ENCODE measurements at regions not wholly inside any gene's neighbourhood (a gene's known extent, or its start where the extent isn't known, plus 50 kb on each side); places are given as distances from the start of the nearest gene placed in this dataset.

GRCh38 chr17:74001145-74001544, 202.3 kb upstream of the RPL38 start:
- TF ChIP-seq, protein P1, sequence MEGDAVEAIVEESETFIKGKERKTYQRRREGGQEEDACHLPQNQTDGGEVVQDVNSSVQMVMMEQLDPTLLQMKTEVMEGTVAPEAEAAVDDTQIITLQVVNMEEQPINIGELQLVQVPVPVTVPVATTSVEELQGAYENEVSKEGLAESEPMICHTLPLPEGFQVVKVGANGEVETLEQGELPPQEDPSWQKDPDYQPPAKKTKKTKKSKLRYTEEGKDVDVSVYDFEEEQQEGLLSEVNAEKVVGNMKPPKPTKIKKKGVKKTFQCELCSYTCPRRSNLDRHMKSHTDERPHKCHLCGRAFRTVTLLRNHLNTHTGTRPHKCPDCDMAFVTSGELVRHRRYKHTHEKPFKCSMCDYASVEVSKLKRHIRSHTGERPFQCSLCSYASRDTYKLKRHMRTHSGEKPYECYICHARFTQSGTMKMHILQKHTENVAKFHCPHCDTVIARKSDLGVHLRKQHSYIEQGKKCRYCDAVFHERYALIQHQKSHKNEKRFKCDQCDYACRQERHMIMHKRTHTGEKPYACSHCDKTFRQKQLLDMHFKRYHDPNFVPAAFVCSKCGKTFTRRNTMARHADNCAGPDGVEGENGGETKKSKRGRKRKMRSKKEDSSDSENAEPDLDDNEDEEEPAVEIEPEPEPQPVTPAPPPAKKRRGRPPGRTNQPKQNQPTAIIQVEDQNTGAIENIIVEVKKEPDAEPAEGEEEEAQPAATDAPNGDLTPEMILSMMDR (conservative IDR thresholded peaks at IDR 0.05; ENCODE audit: low read depth): no peak
- no peak overlapping the region for H3K27ac ChIP-seq
- ChIA-PET POLR2A (ENCODE audit: low non-redundant PET) (no interaction called here), CTCF (no interaction called here)
- no peak for DNase-seq (ENCODE audit: low spot score)

GRCh38 chr17:74002241-74002640, 201.2 kb upstream of the RPL38 start:
- CTCF ChIA-PET: no interaction called here
- TF ChIP-seq, protein P1 (conservative IDR thresholded peaks at IDR 0.05; ENCODE audit: low read depth): no peak
- POLR2A ChIA-PET (ENCODE audit: low non-redundant PET): no interaction called here
- no peak overlapping the region for H3K27ac ChIP-seq
- no peak for DNase-seq (ENCODE audit: low spot score)

GRCh38 chr17:74004056-74004455, 199.4 kb upstream of the RPL38 start:
- TF ChIP-seq, protein P1 (conservative IDR thresholded peaks at IDR 0.05; ENCODE audit: low read depth): no peak
- ChIA-PET CTCF (interaction anchor here (0.9 kb wide), 1 partner anchor 59 kb away, joined by 3 read pairs; no protein-coding TSS in a partner anchor), POLR2A (ENCODE audit: low non-redundant PET) (no interaction called here)
- no peak overlapping the region for H3K27ac ChIP-seq
- no peak for DNase-seq (ENCODE audit: low spot score)

GRCh38 chr17:74005790-74006189, 197.7 kb upstream of the RPL38 start:
- TF ChIP-seq, protein P1 (conservative IDR thresholded peaks at IDR 0.05; ENCODE audit: low read depth): no peak
- no peak overlapping the region for H3K27ac ChIP-seq
- POLR2A ChIA-PET (ENCODE audit: low non-redundant PET): no interaction called here
- CTCF ChIA-PET: no interaction called here
- no peak for DNase-seq (ENCODE audit: low spot score)

DNA sequence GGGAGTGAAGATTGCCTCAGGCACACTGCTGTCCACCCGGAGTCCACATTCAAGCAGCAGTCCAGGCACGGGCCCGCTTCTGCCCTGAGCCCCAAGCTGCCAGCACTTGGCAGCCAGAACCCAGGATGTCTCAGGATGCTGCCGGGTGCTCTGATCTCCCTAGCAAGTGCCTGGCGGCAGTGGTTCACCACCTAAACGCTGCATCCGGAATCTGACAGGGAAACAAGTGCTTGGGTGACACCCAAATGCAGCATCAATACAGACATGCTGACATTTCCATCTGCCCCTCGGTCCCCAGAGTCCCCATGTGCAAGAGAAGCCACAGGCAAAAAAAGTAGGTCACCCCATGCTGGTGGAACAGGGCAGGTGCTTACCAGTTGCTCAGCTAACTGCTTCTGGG, 197.1 kb upstream of the RPL38 start:
- CTCF ChIA-PET: interaction anchor here (0.6 kb wide), 1 partner anchor 21 kb away, joined by 3 read pairs; no protein-coding TSS in a partner anchor
- TF ChIP-seq, protein P1 (conservative IDR thresholded peaks at IDR 0.05; ENCODE audit: low read depth): no peak
- H3K27ac ChIP-seq: no peak overlapping the region
- no peak for DNase-seq (ENCODE audit: low spot score)
- POLR2A ChIA-PET (ENCODE audit: low non-redundant PET): interaction anchor here (0.6 kb wide), 1 partner anchor 38 kb away, joined by 3 read pairs; no protein-coding TSS in a partner anchor

DNA sequence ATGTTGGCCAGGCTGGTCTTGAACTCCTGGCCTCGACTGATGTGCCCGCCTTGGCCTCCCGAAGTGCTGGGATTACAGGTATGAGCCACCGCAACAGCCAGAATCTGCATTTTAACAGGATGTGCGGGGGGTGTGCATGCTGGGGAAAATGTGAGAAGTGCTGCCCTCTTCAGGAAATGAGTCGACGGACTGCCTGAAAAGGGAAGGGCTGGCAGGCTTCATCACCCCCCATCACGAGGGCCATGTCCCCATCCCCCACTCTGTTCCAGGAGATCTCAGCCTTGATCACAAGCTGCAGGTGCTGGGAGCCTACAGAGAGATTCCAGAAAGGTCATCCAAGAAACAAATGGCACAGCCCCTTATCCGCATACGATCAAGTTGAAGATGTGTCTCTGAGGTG, 195.3 kb upstream of the RPL38 start:
- H3K27ac ChIP-seq: no peak overlapping the region
- CTCF ChIA-PET: no interaction called here
- POLR2A ChIA-PET (ENCODE audit: low non-redundant PET): no interaction called here
- DNase-seq (ENCODE audit: low spot score): no peak
- TF ChIP-seq, protein P1 (conservative IDR thresholded peaks at IDR 0.05; ENCODE audit: low read depth): no peak
